NCI-H1694 treated with DMSO at 0.1 percent for 48 hours (cell line): ENCODE measurements at regions not wholly inside any gene's neighbourhood (a gene's known extent, or its start where the extent isn't known, plus 50 kb on each side); places are given as distances from the start of the nearest gene placed in this dataset.
A peak's percentile ranks its signal among the peaks of the same experiment; 100 is the strongest.

Source experiments
- DNase-seq: peaks from one replicate; lab custom pipeline; 2025; lab: John Stamatoyannopoulos, UW

- no peak for DNase-seq
Observed at GRCh38 chr18:33817096-33817495, 239.1 kb downstream of the ASXL3 start.

DNA sequence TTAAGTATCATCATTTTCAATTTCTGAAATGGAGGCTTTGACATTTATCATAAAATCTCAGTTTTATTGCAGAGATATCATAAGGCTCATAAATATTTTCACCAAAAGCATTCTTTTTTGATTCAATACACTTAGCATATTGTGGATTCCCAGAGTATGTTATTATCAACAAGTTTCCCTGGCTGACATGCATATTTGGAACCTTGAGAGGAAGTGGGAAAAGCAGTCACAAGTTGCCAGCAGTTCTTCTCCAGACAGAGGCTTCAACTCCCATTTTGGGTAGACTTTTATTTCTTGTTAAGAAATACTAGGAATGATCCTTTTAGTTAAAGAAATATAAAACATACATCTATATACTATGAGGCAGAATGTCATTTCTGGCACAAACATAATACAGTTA is 236.5 kb downstream of the ASXL3 start:
- DNase-seq, result no peak

DNA sequence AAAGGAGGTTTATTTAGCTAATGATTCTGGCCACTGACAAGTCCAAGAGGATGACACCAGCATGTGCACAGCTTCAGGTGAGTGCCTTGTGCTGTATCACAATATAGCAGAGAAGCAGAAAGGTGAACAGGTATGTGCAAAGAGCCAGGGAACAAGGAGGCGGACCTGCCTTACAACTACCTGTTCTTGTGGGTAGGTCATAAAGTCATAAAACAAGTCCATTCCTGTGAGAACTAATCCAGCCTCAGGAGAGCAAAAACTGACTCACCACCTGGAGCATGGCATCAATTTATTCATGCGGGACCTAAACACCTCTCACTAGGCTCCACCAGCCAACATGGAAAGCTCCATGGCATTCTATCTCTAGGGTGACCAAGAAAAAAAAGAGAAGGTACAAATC is 234.2 kb downstream of the ASXL3 start:
- DNase-seq, result no peak

DNA sequence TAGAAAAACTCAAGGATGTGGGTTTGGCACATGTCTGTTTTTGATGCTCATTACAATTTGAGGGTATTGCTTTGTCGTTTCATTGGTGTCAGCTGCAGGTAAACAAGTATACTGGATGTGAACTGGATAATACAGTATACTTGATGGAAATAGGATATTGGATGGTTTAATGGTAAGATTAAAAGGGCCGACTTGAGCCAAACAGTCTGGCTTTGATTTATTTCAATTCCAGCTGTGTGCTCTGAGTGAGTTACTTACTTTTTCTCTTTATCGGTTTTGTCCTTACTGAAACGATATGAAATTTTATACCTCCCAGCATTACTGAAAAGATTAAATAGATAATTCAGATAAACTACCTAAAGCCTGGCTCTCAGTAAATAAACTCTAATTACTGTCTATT is 227.6 kb downstream of the ASXL3 start:
- no peak for DNase-seq

GRCh38 chr18:33804258-33804657 is 226.2 kb downstream of the ASXL3 start:
- no peak for DNase-seq

- DNase-seq, result no peak
Observed at GRCh38 chr18:33803636-33804035, 225.6 kb downstream of the ASXL3 start.

DNA sequence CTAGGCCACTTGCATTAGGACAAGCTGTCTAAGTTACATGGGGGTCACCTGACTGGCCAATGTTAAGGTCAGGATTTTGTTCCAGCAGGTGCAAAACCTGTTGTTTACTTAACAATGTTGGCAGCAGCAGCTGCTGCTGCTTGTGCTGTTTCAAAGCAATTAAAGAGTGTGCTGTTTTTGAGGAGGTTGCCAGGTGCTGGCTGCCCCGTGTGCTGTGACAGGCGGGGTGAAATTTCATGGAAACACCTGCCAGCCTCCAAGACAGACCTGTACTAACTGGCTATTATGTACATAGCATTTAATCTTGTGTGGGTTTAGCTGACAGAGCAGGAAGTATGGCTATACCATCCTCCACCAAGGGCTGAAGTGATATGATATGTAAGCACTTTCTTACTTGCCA is 224.9 kb downstream of the ASXL3 start:
- DNase-seq, result peak; percentile 38
